ENCODE measurements at regions not wholly inside any gene's neighbourhood (a gene's known extent, or its start where the extent isn't known, plus 50 kb on each side); places are given as distances from the start of the nearest gene placed in this dataset.

DNA sequence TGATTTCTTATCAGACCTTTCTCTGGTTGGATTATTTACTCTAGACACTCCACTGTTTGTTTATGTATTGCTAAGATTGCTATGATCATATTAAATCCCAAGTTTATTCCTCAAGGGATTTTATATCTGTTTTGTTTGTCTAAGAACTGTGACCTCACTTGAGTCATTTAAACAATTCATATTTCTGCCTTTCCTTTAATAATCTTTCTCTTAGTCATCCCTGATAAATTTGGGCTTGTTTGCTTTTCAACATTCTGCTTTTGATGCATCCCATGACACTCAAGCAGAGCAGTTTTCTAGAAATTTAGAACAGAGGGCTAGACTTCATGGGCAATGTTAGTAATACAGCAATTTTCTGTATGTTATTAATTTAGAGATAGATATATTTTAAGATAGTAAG, 231.6 kb upstream of the TNC start:
- H3K9me3 ChIP-seq (ENCODE audit: insufficient read depth, low read length) = no peaks in the 10 kb centered on the region
- no peak overlapping the region for H3K4me3 ChIP-seq (ENCODE audit: low read length)
- no peak overlapping the region for H3K4me2 ChIP-seq (ENCODE audit: low read length)
- H3K27ac ChIP-seq (ENCODE audit: low read length) = no peak overlapping the region
- H3K79me2 ChIP-seq (ENCODE audit: low read length) = no peaks in the 10 kb centered on the region
- TF ChIP-seq, protein P1, sequence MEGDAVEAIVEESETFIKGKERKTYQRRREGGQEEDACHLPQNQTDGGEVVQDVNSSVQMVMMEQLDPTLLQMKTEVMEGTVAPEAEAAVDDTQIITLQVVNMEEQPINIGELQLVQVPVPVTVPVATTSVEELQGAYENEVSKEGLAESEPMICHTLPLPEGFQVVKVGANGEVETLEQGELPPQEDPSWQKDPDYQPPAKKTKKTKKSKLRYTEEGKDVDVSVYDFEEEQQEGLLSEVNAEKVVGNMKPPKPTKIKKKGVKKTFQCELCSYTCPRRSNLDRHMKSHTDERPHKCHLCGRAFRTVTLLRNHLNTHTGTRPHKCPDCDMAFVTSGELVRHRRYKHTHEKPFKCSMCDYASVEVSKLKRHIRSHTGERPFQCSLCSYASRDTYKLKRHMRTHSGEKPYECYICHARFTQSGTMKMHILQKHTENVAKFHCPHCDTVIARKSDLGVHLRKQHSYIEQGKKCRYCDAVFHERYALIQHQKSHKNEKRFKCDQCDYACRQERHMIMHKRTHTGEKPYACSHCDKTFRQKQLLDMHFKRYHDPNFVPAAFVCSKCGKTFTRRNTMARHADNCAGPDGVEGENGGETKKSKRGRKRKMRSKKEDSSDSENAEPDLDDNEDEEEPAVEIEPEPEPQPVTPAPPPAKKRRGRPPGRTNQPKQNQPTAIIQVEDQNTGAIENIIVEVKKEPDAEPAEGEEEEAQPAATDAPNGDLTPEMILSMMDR (IDR thresholded peaks at IDR 0.05; ENCODE audit: low read depth, low read length) = no peak
- no peaks in the 10 kb centered on the region for H3K36me3 ChIP-seq (replicated peaks; ENCODE audit: low read depth, low read length)
- H3K4me1 ChIP-seq (ENCODE audit: low read length) = no peaks in the 10 kb centered on the region
- H4K20me1 ChIP-seq (ENCODE audit: insufficient read depth, low read length) = no peaks in the 10 kb centered on the region
- no peaks in the 10 kb centered on the region for H3K27me3 ChIP-seq (ENCODE audit: low read depth, low read length)
- H2AFZ ChIP-seq (ENCODE audit: low read depth, low read length) = no peak overlapping the region
- H3K9ac ChIP-seq (ENCODE audit: low read length) = no peak overlapping the region

GRCh38 chr9:115350548-115350947, 232.6 kb upstream of the TNC start:
- Histone ChIP-seq H3K36me3 (replicated peaks; ENCODE audit: low read depth, low read length) (no peaks in the 10 kb centered on the region), H3K4me3 (ENCODE audit: low read length) (no peak overlapping the region), H3K27ac (ENCODE audit: low read length) (no peak overlapping the region), H3K9ac (ENCODE audit: low read length) (no peak overlapping the region), H3K4me2 (ENCODE audit: low read length) (no peak overlapping the region), H4K20me1 (ENCODE audit: insufficient read depth, low read length) (no peaks in the 10 kb centered on the region), H3K27me3 (ENCODE audit: low read depth, low read length) (no peaks in the 10 kb centered on the region), H2AFZ (ENCODE audit: low read depth, low read length) (no peak overlapping the region), H3K9me3 (ENCODE audit: insufficient read depth, low read length) (no peaks in the 10 kb centered on the region), H3K4me1 (ENCODE audit: low read length) (no peaks in the 10 kb centered on the region), H3K79me2 (ENCODE audit: low read length) (no peaks in the 10 kb centered on the region)
- TF ChIP-seq EZH2phosphoT487 (IDR thresholded peaks at IDR 0.05; ENCODE audit: low read depth) = no peak
- TF ChIP-seq, protein P1 (IDR thresholded peaks at IDR 0.05; ENCODE audit: low read depth, low read length) = no peak

DNA sequence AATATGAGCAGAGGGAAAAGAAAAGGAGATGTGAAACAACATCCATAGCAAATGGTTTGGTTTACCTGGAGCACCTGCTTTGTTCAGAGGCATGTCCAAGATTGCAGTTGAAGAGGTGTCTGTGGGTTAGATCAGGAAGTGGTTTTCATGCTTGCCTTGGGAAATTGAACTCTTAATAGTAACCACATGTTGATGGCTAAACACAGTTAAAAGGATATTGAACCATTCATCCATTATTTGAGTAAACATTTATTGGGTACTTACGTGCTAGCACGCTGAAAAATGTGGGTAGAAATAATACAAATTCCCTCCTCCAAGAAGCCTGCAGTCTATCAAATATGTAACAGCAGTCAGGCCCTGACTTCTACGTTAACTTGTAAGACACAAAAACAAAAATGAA, 235.7 kb upstream of the TNC start:
- H2AFZ ChIP-seq (ENCODE audit: low read depth, low read length) = no peak overlapping the region
- H3K9ac ChIP-seq (ENCODE audit: low read length) = no peak overlapping the region
- no peaks in the 10 kb centered on the region for H3K79me2 ChIP-seq (ENCODE audit: low read length)
- no peak overlapping the region for H3K4me2 ChIP-seq (ENCODE audit: low read length)
- TF ChIP-seq, protein P1 (IDR thresholded peaks at IDR 0.05; ENCODE audit: low read depth, low read length) = no peak
- no peak for TF ChIP-seq EZH2phosphoT487 (IDR thresholded peaks at IDR 0.05; ENCODE audit: low read depth)
- no peaks in the 10 kb centered on the region for H4K20me1 ChIP-seq (ENCODE audit: insufficient read depth, low read length)
- H3K4me3 ChIP-seq (ENCODE audit: low read length) = no peak overlapping the region
- no peak overlapping the region for H3K27ac ChIP-seq (ENCODE audit: low read length)
- no peaks in the 10 kb centered on the region for H3K9me3 ChIP-seq (ENCODE audit: insufficient read depth, low read length)
- H3K36me3 ChIP-seq (replicated peaks; ENCODE audit: low read depth, low read length) = no peaks in the 10 kb centered on the region
- H3K27me3 ChIP-seq (ENCODE audit: low read depth, low read length) = no peaks in the 10 kb centered on the region
- no peaks in the 10 kb centered on the region for H3K4me1 ChIP-seq (ENCODE audit: low read length)

DNA sequence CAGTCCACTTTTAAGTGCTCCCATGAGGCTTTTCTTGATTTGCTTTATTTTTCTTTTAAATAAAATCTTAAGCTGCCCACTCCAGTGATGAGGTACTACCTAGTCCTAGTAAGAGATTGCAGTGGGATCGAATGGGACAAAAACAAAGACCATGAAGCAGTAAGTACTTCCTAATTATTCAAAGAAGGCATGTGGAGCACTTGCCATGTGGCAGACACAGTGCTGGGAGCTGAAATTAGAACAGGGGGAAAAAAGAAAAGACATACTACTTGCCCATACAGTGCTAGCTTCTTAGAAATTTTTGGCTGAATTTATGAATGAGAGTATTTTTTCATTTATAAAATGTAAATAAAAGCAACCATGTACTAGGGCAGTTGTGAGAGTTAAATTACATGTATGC, 239.9 kb upstream of the TNC start:
- Histone ChIP-seq H4K20me1 (ENCODE audit: insufficient read depth, low read length) (no peaks in the 10 kb centered on the region), H3K9me3 (ENCODE audit: insufficient read depth, low read length) (no peaks in the 10 kb centered on the region), H3K4me3 (ENCODE audit: low read length) (no peak overlapping the region), H3K79me2 (ENCODE audit: low read length) (no peaks in the 10 kb centered on the region), H3K27me3 (ENCODE audit: low read depth, low read length) (no peaks in the 10 kb centered on the region), H3K9ac (ENCODE audit: low read length) (no peak overlapping the region), H2AFZ (ENCODE audit: low read depth, low read length) (no peak overlapping the region), H3K36me3 (replicated peaks; ENCODE audit: low read depth, low read length) (no peaks in the 10 kb centered on the region), H3K4me2 (ENCODE audit: low read length) (no peak overlapping the region), H3K4me1 (ENCODE audit: low read length) (no peaks in the 10 kb centered on the region), H3K27ac (ENCODE audit: low read length) (no peak overlapping the region)
- TF ChIP-seq, protein P1 (IDR thresholded peaks at IDR 0.05; ENCODE audit: low read depth, low read length) = no peak
- no peak for TF ChIP-seq EZH2phosphoT487 (IDR thresholded peaks at IDR 0.05; ENCODE audit: low read depth)

Measured in OCI-LY3 (cell line).